HT-29 (cell line): ENCODE measurements at regions not wholly inside any gene's neighbourhood (a gene's known extent, or its start where the extent isn't known, plus 50 kb on each side); places are given as distances from the start of the nearest gene placed in this dataset.
"Not testable (repeated sequence)": the region's sequence is repeated elsewhere in the genome, so short reads cannot be mapped to it uniquely, and the experiment has no call there.

Experiments used
- DNase-seq: peaks from one replicate; pipeline ENCODE4 v3.0.0-alpha.2; 2015; ENCODE audit warnings: low spot score

DNA sequence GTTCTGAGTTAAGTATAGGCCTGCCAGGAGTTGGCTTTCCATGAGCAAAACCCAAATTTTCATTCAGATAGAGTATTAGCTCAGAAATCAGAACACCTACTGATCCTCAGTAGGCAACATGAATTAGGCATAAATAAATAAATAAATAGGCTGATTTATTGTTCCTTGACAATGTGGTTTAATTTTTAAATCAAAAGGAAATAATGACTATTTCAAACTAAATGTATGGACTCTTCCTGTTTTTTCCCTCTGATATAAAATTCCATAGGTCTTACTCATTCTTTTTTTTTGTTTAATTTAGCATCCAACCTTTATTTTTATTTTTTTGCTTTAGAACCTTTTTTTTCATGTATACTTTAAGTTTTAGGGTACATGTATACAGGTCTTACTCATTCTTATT, 140.2 kb upstream of the ITGA6 start:
- no peak for DNase-seq

DNA sequence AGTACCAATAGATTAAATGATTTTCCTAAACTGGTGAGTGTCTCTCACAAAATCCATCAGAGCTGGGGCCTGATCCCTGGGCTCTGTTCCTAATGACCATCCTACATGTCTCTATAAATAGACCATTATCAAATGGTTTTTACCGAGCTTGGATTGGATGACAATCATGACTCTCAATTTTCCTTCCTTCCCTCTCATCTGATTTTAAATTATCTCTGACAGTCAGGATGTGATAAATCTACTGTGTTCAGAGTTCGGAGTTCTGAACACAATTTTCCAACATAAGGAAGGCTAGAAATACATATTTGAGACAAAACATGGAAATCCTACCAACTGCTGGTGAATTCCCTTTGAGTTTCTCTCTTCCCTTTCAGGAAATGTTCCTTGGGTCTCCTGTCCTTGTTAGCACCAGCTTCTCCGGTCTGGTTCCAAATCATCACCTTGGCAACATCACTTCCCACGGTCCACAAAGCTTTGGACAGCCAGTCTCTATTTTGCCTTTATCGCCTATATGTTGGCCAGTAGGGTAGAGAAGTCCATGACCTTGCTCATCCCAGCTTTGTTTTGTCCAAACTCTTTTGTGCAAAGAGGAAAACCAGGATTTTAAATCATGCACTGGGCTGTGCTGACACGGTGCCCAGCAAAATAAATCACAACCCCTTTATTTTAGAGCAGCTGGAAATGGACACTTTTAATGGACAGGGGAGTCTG, 139.6 kb upstream of the ITGA6 start:
- DNase-seq: no peak

DNA sequence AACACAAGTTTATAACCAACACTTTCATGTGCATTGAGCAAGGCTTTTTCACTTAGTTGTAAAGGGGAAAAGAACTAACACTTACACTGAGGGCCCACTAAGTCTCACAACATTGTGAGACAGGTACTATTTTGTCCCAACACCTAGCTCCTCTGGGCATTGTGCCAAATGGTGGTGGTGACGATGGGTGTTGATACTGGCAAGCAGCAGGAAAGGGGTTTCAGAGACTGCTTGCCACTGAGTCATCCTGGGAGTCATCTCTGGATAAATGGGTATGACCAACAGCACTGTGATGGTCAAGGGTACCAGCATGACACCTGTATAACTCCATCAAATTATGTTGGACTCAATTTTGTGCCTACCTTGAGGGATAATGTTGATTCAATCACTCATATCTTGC, 138.8 kb upstream of the ITGA6 start:
- DNase-seq: peak; percentile 58

DNA sequence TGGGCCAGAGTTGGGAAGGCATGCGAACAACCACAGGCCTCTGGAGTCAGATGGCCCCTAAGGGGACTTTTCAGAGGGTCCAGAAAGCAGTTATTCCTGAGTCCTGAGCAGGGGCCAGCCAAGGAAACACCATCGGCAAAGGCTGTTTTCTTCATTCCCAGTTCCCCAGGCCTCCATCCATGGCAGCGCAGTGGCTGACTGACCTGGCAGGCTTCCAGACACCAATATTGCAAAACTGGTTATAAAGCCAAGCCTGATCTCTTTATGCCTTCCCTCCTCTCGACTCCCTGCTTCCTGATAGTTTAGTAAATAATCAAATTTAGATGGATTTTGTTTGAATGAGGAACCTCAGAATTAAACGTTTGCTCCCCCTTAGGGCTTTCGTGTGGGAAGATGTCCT, 133.4 kb upstream of the ITGA6 start:
- peak; percentile 80 for DNase-seq

DNA sequence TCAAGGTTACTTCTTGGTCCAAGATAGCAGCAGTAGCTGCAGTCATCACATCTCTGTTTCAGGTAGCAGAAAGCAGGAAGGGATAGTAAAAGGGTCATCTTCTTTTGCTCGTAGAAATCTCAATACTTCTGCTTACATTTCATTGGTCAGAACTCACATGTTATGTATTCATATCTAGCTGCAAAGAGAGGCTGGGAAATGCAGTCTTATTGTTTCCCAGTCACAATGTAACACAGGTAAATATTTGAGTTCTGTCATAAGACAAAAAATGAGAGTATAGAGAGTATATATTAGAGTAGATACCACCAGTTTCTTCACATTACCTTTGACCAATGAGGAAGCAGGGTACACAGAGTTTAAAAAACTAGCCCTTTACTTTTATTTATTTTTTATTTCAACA, 132.4 kb upstream of the ITGA6 start:
- no peak for DNase-seq

DNA sequence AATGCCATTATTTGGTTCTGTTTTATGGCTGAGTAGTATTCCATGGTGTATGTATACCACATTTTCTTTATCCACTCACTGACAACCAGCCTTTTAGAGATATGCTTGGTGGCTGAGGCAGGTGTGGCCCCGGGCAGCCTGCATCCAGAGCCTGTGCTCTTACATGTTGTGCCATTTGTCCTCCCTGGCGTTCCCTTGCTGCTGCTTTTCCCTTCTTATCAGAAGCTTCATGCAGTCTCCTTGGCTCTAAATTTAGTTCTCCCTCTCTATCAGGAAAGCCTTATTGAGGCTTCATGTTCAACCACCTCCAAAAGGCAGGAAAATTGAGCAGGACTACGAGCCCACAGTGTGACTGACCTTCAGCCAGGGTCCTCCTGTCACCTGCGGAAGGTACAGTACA, 131.7 kb upstream of the ITGA6 start:
- no peak for DNase-seq

DNA sequence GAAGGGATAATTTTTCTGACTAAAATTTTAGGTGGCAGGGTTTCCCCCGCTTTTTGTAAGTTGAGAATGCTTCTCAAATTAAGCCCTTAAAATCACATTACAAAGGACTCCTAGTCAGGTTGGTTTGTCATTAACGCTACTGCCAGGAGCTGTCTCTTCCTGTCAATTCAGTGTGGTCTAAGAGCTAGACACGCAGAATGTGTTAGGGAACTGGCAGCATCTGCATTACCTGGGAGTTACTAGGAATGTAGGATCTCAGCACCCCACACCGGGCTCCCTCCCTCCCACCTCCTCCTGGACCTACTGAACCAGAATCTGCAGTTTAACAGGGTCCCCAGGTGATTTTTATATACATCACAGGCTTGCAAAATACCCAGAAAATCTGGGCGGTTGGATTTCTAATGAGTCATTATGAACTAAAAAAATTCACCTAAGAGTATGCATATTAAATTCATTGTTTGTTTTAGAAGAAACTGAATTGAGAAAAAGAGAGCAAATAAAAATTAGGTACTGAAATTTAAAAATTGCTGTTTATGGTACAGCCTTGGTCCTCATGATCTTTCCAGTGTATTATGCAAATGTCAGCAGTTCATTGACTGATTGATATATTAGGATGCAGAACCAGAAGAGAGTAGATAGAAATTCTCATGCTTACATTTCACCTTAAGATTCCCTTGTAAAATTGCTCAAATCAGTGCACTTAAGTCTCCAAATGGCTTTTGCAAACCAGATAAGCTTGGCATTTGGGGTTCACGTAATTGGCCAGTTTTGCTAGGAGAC, 130.9 kb upstream of the ITGA6 start:
- DNase-seq: no peak

DNA sequence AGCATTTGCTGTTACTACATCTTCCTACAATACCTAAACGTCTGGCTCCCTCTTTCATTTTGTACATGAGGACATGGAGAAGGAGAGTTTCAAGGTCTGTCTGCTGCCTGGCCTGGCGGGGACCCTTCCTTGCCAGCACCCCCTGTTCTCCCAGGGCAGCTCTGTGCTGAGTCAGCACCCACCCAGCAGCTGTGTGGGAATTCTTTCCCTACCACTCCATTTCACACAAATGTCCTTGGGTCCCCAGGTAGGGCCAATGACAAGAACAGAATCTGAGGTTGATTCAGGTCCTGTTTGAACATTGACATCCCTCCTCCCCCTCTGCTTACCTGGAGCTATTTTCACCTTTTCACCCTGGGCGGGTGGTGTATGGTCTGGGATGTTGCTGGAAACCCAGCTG, 129.9 kb upstream of the ITGA6 start:
- no peak for DNase-seq

DNA sequence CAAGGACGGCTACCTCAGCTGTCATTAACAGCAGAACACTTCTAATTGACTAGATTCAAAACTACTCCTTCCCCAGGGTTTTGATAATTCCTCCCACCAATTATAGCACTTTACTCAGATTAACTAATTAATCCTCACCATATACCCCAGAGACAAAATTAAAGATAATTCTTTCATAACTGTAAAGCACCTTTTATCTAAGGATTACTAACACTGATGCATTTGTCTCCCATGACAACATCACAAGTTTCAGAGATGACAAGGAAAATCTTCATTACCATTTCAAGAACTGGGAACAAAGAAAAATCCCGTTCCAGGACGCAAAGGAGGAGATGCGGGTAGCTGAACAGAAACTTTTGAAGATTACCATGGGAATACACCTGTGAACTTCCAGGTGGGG, 129.4 kb upstream of the ITGA6 start:
- no peak for DNase-seq

DNA sequence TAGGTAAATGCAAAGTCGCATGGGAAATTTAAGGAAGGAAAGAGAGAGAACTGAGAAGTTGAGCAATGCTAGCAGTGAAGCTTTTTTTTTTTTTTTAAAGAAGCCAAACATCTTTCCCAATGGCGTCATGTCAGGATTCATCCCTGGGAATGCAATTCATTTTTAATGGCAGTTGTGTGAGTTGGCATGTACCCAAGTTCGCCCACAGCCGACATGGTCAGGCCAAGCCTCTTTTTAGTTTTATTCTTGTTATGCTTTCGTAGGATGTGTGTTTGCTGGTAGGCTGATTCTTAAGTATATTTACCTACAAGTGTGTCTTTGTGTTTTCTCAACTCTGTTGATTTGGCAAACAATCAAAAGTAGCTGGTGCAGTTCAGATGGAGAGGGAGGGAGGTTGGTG, 127.6 kb upstream of the ITGA6 start:
- DNase-seq: no peak

DNA sequence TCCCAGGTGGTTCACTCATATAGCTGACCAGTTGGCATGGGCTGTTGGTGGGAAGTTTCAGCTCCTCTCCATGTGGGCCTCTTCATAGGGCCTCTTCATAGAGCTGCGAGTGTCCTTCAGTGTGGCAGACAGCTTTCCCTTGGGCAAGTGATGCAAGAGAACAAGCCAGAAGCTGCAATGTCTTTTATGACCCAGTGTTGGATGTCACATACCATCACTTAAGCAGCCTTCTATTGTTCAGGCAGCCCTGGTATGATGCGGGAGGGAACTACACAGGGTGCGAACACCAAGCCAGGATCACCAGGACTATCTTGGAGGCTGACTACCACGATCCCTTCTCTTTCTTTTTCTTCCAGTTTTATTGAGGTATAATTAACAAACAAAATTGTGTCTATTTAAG, 126.5 kb upstream of the ITGA6 start:
- no peak for DNase-seq

DNA sequence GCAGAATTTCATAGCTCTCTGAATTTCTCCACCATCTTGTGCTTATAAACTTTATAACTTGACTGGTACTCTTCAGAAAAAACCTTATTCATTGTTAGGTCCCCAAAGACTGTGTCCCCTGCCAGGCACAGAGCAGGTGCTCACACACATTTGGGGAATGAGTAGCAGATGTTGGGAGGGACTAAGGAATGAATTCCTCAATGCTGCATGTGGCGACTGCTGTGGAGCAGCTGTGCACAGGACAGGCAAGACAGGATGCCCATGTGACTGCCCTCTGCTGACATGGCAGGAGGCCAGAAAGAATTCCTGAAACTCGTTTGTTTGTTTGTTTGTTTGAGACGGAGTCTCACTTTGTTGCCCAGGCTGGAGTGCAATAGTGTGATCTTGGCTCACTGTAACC, 122.3 kb upstream of the ITGA6 start:
- peak; percentile 24 for DNase-seq

DNA sequence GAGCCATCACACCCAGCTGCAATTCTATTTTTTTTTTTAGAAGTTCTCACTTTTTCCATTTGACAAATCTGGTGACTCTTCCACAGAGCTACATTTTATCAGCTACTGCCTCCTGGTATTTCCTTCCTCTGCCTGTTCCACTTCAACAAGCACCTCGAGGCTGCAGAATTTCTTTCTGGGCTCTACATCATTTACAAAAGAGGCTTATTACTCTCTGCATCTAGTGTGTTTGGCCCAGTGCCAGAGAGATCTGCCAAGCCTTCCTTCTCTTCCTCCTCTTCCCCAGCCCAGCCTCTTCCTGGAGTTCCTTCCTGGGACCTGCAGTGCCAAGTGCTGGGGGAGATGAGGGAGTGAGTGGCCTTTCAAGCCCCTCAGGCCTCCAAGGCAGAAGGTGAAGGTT, 119.6 kb upstream of the ITGA6 start:
- peak; percentile 65 for DNase-seq

DNA sequence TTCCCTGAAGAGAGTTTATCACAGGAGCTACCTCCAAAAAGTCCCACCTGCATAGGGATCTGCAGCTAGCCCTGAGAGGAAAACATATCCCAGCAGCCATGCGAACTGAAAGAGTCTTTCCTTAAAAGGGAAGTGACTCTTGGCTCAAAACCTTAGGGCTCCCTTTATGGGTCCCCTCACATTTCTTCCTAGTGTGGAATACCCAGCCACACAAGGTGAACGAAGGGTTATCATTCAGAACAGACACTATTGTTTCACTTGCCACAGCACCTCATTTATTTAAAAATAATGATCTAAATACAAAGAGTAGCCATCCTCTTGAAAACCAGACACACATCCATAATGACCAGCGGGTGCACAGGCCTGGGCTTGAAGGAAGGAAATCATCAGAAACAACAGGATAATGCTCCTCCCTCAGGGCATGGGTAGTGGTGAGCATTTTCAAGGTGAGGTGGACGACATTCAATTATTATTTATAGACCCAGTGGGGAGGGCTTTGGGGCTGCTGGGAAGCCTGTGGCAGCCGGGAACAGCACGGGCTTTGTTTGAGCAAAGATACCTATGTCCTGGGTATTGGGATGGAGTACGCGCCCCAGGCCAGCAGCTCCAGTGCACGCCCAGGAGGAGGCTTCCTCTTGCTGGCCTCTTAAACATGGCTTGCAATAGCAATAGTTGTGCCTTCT, 119.0 kb upstream of the ITGA6 start:
- no peak for DNase-seq

DNA sequence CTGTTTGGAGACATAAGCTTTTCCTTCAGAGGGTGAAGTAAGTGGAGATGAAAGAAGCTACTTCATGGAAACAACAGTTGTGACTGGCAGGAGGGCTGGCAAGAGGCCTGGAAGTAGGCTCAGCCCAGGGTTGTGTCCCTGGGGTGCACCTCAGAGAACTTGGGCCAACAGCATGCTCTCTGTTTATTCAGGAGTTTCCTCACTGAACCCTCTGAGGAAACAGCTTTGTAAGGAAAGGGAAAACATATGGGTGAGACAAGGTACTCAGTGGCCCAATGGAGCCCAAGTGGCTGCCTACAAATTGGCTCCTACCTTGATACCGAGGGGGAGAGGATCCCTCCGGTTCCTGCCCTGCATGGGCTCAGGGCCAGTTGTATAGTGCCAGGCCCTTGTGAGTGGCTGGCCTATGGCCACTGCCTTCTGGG, 115.5 kb upstream of the ITGA6 start:
- no peak for DNase-seq

DNA sequence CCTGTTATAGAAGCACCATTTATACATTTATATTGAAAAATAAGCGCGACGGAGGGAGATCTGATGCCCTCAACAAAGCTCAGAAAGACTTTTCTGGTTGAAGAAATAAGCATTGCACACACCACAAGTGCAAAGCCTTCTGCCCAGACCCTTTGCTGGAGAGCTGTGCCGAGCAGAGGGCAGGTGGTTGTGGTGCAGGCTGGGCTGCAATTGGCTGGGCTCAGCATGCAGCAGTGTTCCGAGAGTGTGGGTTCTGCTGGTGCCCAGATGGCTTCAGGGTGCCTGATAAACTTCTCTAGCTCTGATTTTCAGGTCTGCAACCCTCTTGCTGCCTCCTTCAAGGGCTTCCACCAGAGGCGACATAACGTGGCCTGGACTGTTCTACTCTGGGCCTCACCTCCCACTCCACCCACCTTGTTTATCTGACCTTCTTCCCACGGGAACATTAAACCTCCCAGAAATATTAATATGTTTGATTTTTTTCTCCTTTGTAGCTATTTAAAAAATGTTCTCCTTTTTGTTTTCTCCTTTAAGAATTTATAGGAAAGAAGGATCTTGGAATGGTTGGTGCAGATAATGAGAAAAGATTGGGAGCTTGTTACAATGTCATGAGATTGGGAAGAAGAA, 113.6 kb upstream of the ITGA6 start:
- DNase-seq: no peak

DNA sequence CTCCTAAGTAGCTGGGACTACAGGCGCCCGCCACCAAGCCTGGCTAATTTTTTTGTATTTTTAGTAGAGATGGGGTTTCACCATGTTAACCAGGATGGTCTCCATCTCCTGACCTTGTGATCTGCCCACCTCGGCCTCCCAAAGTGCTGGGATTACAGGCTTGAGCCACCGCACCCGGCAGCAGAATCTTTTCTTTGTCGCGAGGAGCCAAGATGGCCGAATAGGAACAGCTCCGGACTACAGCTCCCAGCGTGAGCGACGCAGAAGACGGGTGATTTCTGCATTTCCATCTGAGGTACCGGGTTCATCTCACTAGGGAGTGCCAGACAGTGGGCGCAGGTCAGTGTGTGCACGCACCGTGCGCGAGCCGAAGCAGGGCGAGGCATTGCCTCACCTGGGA, 112.3 kb upstream of the ITGA6 start:
- DNase-seq: not testable (repeated sequence)

DNA sequence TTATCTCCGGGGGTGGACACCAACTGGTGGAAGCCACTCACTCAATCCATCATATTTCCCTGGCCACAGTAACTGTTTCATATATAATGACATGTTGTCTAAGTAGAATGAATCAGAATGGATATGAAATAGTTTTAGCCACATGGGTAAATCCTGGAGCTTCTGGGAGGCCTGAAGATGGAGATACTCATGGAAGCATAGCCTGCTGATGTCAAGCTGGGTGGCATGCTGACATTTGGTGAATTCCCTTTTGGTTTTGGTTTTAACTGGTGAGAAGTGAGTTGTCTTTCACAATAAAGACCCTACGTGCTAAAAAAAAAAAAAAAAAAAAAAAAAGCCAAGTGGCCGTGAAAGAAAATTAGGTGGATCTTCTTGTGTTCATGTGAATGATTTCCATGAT, 105.3 kb upstream of the ITGA6 start:
- no peak for DNase-seq

DNA sequence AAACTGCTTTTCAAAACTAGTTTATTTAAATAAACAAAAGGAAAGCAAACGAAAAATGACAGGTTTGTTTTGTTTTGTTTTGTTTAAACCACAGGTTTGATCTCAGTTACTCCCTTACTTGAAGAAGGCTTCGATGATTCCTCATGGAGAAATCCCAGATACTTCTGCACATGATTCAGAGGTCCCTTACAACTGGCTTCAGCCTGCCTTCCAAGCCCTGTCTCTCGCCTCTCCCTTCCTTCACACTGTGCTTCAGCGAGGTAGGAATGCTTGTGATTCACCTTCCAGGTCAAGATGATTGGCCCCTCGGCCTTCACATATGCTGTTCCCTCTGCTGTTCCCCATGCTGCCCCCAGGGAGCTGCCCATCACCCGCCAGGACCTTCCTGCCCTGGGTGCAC, 104.1 kb upstream of the ITGA6 start:
- no peak for DNase-seq

DNA sequence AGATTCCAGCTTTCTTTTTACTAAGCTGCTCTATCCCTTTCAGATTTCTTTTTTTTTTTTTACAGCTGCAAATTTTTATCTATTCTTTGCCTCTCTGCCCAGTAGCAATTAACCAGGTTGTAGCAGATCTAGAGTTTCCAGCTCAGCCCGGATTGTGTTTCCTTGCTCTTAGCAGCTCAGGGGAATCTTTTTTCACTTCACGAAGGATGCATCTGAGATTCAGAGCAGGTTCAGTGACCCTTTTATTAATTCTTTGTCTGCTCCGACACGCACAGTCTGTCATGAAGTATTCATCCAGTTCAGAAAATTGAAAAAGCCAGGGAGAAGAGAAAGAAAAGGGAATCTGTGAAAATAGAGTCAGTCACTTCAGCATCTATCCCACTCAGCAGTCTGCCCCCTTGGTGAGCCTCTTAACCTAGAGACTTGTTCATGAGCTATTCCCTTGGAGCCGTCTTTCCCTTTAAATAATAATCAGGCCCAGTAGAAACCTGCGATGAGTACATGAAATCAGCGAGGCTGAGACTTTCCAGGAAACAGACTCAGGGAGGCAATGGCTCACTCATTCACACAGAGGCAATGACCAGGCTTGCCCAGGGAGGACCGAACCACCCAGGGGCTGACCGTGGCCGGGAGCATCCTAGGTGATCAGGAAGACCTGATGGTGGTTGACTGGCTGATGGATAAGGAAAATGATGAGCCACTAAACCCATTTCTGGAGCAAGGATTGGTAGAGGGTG, 103.4 kb upstream of the ITGA6 start:
- no peak for DNase-seq

DNA sequence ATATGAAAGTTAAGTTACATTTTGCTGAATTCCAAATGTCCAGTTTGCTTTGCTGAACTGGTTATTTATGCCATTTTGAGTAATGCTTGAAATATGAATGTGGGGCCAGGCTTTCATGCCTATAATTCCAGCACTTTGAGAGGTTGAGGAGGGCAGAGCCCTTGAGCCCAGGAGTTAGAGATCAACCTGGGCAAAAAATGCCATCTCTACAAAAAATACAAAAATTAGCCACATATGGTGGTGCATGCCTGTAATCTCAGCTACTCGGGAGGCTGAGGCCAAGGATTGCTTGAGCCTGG, 101.2 kb upstream of the ITGA6 start:
- DNase-seq: no peak
